ENCODE measurements at regions not wholly inside any gene's neighbourhood (a gene's known extent, or its start where the extent isn't known, plus 50 kb on each side); places are given as distances from the start of the nearest gene placed in this dataset.
A peak's percentile ranks its signal among the peaks of the same experiment; 100 is the strongest.
"Not testable (repeated sequence)": the region's sequence is repeated elsewhere in the genome, so short reads cannot be mapped to it uniquely, and the experiment has no call there.

- no peak for TF ChIP-seq CTCF (conservative IDR thresholded peaks at IDR 0.05; ENCODE audit: low read depth, low read length)
- DNase-seq (ENCODE audit: low read depth) = no peak
Observed at GRCh38 chr12:67543021-67543770, 105.3 kb upstream of the DYRK2 start.

GRCh38 chr12:67545298-67545697 is 103.2 kb upstream of the DYRK2 start:
- no peak overlapping the region for H3K4me3 ChIP-seq (ENCODE audit: low read depth, low read length)
- no peak for DNase-seq (ENCODE audit: low read depth)
- no peak for TF ChIP-seq CTCF (conservative IDR thresholded peaks at IDR 0.05; ENCODE audit: low read depth, low read length)

More at GRCh38 chr12:67543021-67543770, 105.3 kb upstream of the DYRK2 start:
- H3K4me3 ChIP-seq (ENCODE audit: low read depth, low read length) = no peak overlapping the region

- TF ChIP-seq CTCF (conservative IDR thresholded peaks at IDR 0.05; ENCODE audit: low read depth, low read length) = no peak
- no peak overlapping the region for H3K4me3 ChIP-seq (ENCODE audit: low read depth, low read length)
- DNase-seq (ENCODE audit: low read depth) = no peak
Observed at GRCh38 chr12:67546746-67547145, 101.8 kb upstream of the DYRK2 start.

GRCh38 chr12:67555075-67555717 is 93.3 kb upstream of the DYRK2 start:
- H3K4me3 ChIP-seq (ENCODE audit: low read depth, low read length) = not testable (repeated sequence)
- DNase-seq (ENCODE audit: low read depth) = peak; percentile 42

- DNase-seq (ENCODE audit: low read depth) = no peak
- TF ChIP-seq CTCF (conservative IDR thresholded peaks at IDR 0.05; ENCODE audit: low read depth, low read length) = no peak
Observed at GRCh38 chr12:67558775-67559174, 89.8 kb upstream of the DYRK2 start.

GRCh38 chr12:67559751-67560150 is 88.8 kb upstream of the DYRK2 start:
- H3K4me3 ChIP-seq (ENCODE audit: low read depth, low read length) = no peak overlapping the region
- TF ChIP-seq CTCF (conservative IDR thresholded peaks at IDR 0.05; ENCODE audit: low read depth, low read length) = no peak
- DNase-seq (ENCODE audit: low read depth) = no peak

More at GRCh38 chr12:67558775-67559174, 89.8 kb upstream of the DYRK2 start:
- H3K4me3 ChIP-seq (ENCODE audit: low read depth, low read length) = no peak overlapping the region

GRCh38 chr12:67562513-67563287 is 85.8 kb upstream of the DYRK2 start:
- no peak overlapping the region for H3K4me3 ChIP-seq (ENCODE audit: low read depth, low read length)
- DNase-seq (ENCODE audit: low read depth) = peak; percentile 12
- TF ChIP-seq CTCF (conservative IDR thresholded peaks at IDR 0.05; ENCODE audit: low read depth, low read length) = no peak

All from choroid plexus epithelial cell (primary cell).